ENCODE measurements at regions not wholly inside any gene's neighbourhood (a gene's known extent, or its start where the extent isn't known, plus 50 kb on each side); places are given as distances from the start of the nearest gene placed in this dataset.

GRCh38 chr2:39893616-39894015, 114.6 kb upstream of the THUMPD2 start (continued):
- TF ChIP-seq ZNF449 (CRISPR knock-in tag; IDR thresholded peaks at IDR 0.05) (no peak), HBP1 (CRISPR knock-in tag; IDR thresholded peaks at IDR 0.05) (no peak), MBD1 (CRISPR knock-in tag; IDR thresholded peaks at IDR 0.05) (no peak), CBX5 (IDR thresholded peaks at IDR 0.05; ENCODE audit: borderline replicate concordance, low read depth) (no peak), FOXK2 (conservative IDR thresholded peaks at IDR 0.05 in 1 of 2, IDR thresholded peaks at IDR 0.05 in 1 of 2; ENCODE audit: low read depth in 2 of 2) (no peak), RUNX1 (IDR thresholded peaks at IDR 0.05; ENCODE audit: low read depth) (no peak), POLR2A (conservative IDR thresholded peaks at IDR 0.05) (no peak), CBFA2T2 (conservative IDR thresholded peaks at IDR 0.05) (no peak), ZNF354B (CRISPR knock-in tag; IDR thresholded peaks at IDR 0.05) (no peak), PTRF (tag; IDR thresholded peaks at IDR 0.05) (no peak)
